DMS53 treated with DMSO at 0.1 percent for 48 hours (cell line): ENCODE measurements at regions not wholly inside any gene's neighbourhood (a gene's known extent, or its start where the extent isn't known, plus 50 kb on each side); places are given as distances from the start of the nearest gene placed in this dataset.

Experiments
- DNase-seq: peaks from one replicate; lab custom pipeline; 2025; ENCODE audit not compliant: unreplicated experiment; lab: John Stamatoyannopoulos, UW

- no peak for DNase-seq
Observed at GRCh38 chr12:124388038-124388671, 93.3 kb downstream of the RFLNA start.

- peak; percentile 34 for DNase-seq
Observed at GRCh38 chr12:124387528-124387911, 92.6 kb downstream of the RFLNA start.

- DNase-seq, result peak; percentile 5
Observed at GRCh38 chr12:124386661-124387527, 92.0 kb downstream of the RFLNA start.

GRCh38 chr12:124386059-124386458 lies 91.2 kb downstream of the RFLNA start:
- no peak for DNase-seq

- no peak for DNase-seq
Observed at GRCh38 chr12:124385219-124385969, 90.5 kb downstream of the RFLNA start.

- no peak for DNase-seq
Observed at GRCh38 chr12:124384299-124384894, 89.5 kb downstream of the RFLNA start.

- DNase-seq, result no peak
Observed at GRCh38 chr12:124383028-124383427, 88.1 kb downstream of the RFLNA start.

- no peak for DNase-seq
Observed at GRCh38 chr12:124381456-124382296, 86.8 kb downstream of the RFLNA start.

GRCh38 chr12:124380796-124381455 lies 86.0 kb downstream of the RFLNA start:
- no peak for DNase-seq

- DNase-seq, result no peak
Observed at GRCh38 chr12:124379938-124380754, 85.3 kb downstream of the RFLNA start.

- no peak for DNase-seq
Observed at GRCh38 chr12:124379379-124379937, 84.6 kb downstream of the RFLNA start.

GRCh38 chr12:124378926-124379325 lies 84.0 kb downstream of the RFLNA start:
- no peak for DNase-seq

GRCh38 chr12:124377981-124378509 lies 83.2 kb downstream of the RFLNA start:
- DNase-seq, result no peak

GRCh38 chr12:124376435-124376834 lies 81.5 kb downstream of the RFLNA start:
- DNase-seq, result no peak

- no peak for DNase-seq
Observed at GRCh38 chr12:124375789-124376175, 80.9 kb downstream of the RFLNA start.

GRCh38 chr12:124375141-124375788 lies 80.4 kb downstream of the RFLNA start:
- DNase-seq, result no peak

GRCh38 chr12:124374567-124374966 lies 79.7 kb downstream of the RFLNA start:
- no peak for DNase-seq

GRCh38 chr12:124374147-124374546 lies 79.3 kb downstream of the RFLNA start:
- DNase-seq, result no peak
